Gastroesophageal sphincter (tissue), 4 donors: ENCODE measurements at regions not wholly inside any gene's neighbourhood (a gene's known extent, or its start where the extent isn't known, plus 50 kb on each side); places are given as distances from the start of the nearest gene placed in this dataset.

Experiments used
- ATAC-seq: fragments of 150-250 bp; one replicate; pipeline ENCODE4 v1.9.1; 2016; ENCODE audit warnings: mild to moderate bottlenecking, moderate library complexity
- H3K27ac ChIP-seq, 4 donors: fragments of 200-600 bp; sonication (generic) in 3 of 4; 1 replicate in 3 of 4; 2 replicates in 1 of 4; pipeline ENCODE4 v1.5.1; 2016 to 2019
- H3K27me3 ChIP-seq: fragments of 200-600 bp; sonication (generic); one replicate; pipeline ENCODE4 v1.5.1; 2019
- H3K36me3 ChIP-seq, 2 donors: fragments of 200-600 bp; sonication (generic); one replicate each; pipeline ENCODE4 v1.5.1; 2019; ENCODE audit warnings: control low read depth in 1 of 2
- H3K4me1 ChIP-seq, 3 donors: fragments of 200-600 bp; sonication (generic); 1 replicate in 2 of 3; 2 replicates in 1 of 3; pipeline ENCODE4 v1.5.1; 2016 to 2019; ENCODE audit warnings: control low read depth in 2 of 3
- H3K4me3 ChIP-seq, 2 donors: fragments of 200-600 bp; sonication (generic); one replicate each; pipeline ENCODE4 v1.5.1; 2019; ENCODE audit warnings: mild to moderate bottlenecking in 1 of 2, moderate library complexity in 1 of 2
- H3K9me3 ChIP-seq, 3 donors: fragments of 200-600 bp; sonication (generic); one replicate each; pipeline ENCODE4 v1.5.1; 2017 to 2019; ENCODE audit warnings: control low read depth in 2 of 3
- EP300 ChIP-seq: sonication (generic); formaldehyde crosslinking; IDR thresholded peaks from one replicate; pipeline ENCODE4 v1.6.1; 2017; ENCODE audit warnings: antibody characterized with exemption, mild to moderate bottlenecking
- POLR2A ChIP-seq, 2 donors: fragments of 450-650 bp; IDR thresholded peaks; one replicate each; pipeline ENCODE4 v1.6.1; 2017; ENCODE audit warnings: antibody characterized with exemption in 2 of 2, mild to moderate bottlenecking in 2 of 2, moderate library complexity in 1 of 2
- POLR2AphosphoS5 ChIP-seq: sonication (generic); formaldehyde crosslinking; IDR thresholded peaks from one replicate; pipeline ENCODE4 v1.6.1; 2017; ENCODE audit warnings: antibody characterized with exemption
- WGBS, 2 donors: methylation state at CpG; one replicate each; pipeline ENCODE4 v1.1.5; 2018; ENCODE audit warnings: low coverage in 1 of 2; 5-methylcytosine and 5-hydroxymethylcytosine counted together
- TF ChIP-seq, protein P1 (sequence below), 4 experiments: fragments of 200-600 bp in 2 of 4; fragments of 450-650 bp in 2 of 4; sonication (generic) in 1 of 4; IDR thresholded peaks; one replicate each; pipeline ENCODE4 v1.5.1; 2017 to 2019; ENCODE audit warnings: antibody characterized with exemption in 4 of 4, mild to moderate bottlenecking in 2 of 4, moderate library complexity in 2 of 4

DNA sequence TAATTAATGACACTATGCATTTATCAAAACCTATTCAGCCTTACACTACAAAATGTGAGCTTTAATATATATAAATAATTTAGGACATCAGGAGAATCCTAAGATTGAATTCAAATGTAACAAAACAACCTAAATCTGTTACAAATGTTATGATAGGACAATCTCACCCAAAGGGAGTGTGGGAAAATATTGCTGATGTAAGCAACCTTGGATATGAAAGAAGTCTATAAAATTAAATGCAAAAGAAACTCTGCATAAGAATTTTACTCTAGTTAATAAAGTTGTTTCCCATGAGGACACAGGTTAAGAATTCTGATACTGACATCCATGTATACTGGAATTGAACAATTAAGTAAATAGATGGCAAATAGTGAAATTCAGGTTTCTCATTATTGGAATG is 424.5 kb upstream of the MON1B start:
- Histone ChIP-seq H3K27me3 (no peaks in the 10 kb centered on the region), H3K4me3 (no peak overlapping the region), H3K36me3 (no peaks in the 10 kb centered on the region), H3K27ac (no peak overlapping the region), H3K9me3 (peaks cover 0 to 18% (median 0%) of the 10 kb centered on the region in 3 donors), H3K4me1 (no peaks in the 10 kb centered on the region)
- TF ChIP-seq POLR2A (IDR thresholded peaks at IDR 0.05): no peak
- ATAC-seq: no peak

DNA sequence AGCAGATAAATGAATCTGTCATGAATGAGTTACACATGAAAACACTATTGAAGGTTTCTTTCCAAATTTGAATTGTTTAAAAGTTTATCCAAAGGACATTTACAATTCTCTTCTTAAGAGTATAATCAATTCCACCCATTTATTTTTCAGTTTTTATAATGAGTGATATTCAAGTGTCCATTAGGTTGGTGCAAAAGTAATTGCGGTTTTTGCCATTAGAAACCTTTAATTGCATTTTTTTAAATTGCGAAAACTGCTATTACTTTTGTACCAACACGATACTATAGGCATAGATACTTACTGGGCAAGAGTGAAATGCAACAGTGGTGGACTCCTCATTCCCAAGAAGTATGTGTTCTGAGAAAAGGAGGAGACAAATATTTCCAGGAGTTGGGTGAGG is 422.7 kb upstream of the MON1B start:
- WGBS, 2 donors: 69 to 87% methylated on average over 3 of the region's 3 CpGs
- no peaks in the 10 kb centered on the region for H3K36me3 ChIP-seq
- no peaks in the 10 kb centered on the region for H3K4me1 ChIP-seq
- H3K27ac ChIP-seq: no peak overlapping the region
- no peak for ATAC-seq
- no peak for TF ChIP-seq POLR2A (IDR thresholded peaks at IDR 0.05)
- H3K9me3 ChIP-seq: peaks cover 0 to 10% (median 0%) of the 10 kb centered on the region in 3 donors
- H3K27me3 ChIP-seq: no peaks in the 10 kb centered on the region
- H3K4me3 ChIP-seq: no peak overlapping the region

DNA sequence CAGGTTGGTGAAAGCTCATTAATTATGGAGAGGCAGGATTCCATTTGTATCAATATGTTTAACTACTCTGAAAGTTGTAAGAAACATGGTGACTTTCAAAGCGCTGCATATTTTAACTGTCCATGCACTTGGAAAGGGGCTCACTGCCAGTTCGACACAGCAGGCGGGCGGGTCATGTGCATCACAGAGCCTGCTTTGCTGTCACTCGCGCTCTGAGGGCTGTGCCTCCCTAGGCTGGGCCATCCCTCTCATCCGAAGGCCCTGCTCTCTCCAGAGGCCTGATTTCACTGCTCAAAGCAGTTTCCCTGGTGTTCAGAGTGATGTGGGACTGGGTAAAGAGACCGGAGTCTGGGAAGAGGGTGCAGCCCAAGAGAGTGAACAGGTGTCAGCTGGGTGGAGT is 422.0 kb upstream of the MON1B start:
- no peak overlapping the region for H3K4me3 ChIP-seq
- no peak overlapping the region for H3K27ac ChIP-seq
- H3K9me3 ChIP-seq: peaks cover 0 to 5% (median 0%) of the 10 kb centered on the region in 3 donors
- TF ChIP-seq POLR2AphosphoS5 (no peak), EP300 (no peak), POLR2A (IDR thresholded peaks at IDR 0.05) (no peak)
- TF ChIP-seq, protein P1, sequence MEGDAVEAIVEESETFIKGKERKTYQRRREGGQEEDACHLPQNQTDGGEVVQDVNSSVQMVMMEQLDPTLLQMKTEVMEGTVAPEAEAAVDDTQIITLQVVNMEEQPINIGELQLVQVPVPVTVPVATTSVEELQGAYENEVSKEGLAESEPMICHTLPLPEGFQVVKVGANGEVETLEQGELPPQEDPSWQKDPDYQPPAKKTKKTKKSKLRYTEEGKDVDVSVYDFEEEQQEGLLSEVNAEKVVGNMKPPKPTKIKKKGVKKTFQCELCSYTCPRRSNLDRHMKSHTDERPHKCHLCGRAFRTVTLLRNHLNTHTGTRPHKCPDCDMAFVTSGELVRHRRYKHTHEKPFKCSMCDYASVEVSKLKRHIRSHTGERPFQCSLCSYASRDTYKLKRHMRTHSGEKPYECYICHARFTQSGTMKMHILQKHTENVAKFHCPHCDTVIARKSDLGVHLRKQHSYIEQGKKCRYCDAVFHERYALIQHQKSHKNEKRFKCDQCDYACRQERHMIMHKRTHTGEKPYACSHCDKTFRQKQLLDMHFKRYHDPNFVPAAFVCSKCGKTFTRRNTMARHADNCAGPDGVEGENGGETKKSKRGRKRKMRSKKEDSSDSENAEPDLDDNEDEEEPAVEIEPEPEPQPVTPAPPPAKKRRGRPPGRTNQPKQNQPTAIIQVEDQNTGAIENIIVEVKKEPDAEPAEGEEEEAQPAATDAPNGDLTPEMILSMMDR (IDR thresholded peaks at IDR 0.05): no peak
- 51% methylated on average over 2 of the region's 8 CpGs; no CpG with 5 or more reads in 1 of the 2 donors for WGBS, 2 donors
- H3K27me3 ChIP-seq: no peaks in the 10 kb centered on the region
- no peak for ATAC-seq
- H3K36me3 ChIP-seq: no peaks in the 10 kb centered on the region
- no peaks in the 10 kb centered on the region for H3K4me1 ChIP-seq

DNA sequence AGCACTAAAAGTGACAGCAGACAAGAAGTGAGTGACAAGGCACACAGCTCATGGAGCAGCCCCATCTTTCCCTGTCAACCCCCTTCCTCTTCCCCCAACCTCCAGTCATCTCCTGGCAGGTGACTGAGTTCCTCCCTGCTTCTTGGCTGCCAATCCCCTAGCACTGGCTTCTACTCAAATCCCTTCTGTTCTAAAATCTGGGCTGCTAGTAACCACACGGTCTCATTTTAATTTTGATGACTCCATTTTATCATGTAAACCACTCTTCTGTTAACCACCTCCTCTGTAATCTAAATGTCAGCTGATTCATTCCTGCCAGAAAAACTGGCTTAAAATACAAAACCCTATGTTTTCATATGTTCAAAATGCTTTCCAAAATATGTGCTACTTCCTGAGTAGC is 419.8 kb upstream of the MON1B start:
- ATAC-seq: no peak
- Histone ChIP-seq H3K36me3 (no peaks in the 10 kb centered on the region), H3K27me3 (no peaks in the 10 kb centered on the region), H3K4me1 (no peaks in the 10 kb centered on the region), H3K9me3 (no peaks in the 10 kb centered on the region), H3K27ac (no peak overlapping the region), H3K4me3 (no peak overlapping the region)
- TF ChIP-seq POLR2AphosphoS5 (no peak), EP300 (no peak), POLR2A (IDR thresholded peaks at IDR 0.05) (no peak)
- TF ChIP-seq, protein P1 (IDR thresholded peaks at IDR 0.05): no peak
- 9 to 56% methylated on average over 1 of the region's 1 CpG for WGBS, 2 donors

DNA sequence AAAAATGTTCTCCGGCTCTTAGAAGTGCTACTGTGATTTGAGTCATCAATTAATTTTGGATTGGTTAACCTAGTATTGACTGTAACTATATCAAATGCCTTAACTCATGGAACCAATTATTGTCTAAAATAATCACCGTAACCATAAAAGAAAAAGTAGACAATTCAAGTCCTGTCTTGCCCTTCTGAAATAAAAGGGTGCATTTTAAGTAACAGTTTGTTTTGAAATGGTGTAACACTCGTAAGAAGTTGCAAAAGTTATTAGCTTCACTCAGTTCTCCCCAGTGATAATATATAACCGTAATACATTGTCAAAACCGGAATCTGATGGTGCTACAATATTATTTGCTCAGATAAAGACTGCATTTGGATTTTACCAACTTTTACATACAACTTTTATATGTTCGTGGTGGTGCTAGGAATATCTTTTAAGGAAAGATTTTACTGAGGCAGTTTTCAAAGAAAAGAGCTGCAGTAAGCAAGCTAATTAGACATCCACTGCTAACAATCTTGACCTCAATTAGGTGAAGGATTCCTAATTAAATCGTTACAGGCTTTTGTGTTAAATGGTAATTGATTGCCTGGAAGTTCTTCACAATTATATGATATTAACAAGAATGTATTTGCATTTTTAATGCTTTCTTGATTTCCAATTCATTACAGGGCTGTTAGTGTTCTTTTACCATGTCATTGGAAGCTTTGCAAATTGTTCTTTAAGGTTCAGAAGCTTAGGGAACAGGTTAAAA is 413.1 kb upstream of the MON1B start:
- Histone ChIP-seq H3K9me3 (peaks cover 0 to 8% (median 0%) of the 10 kb centered on the region in 3 donors), H3K4me1 (no peaks in the 10 kb centered on the region), H3K36me3 (no peaks in the 10 kb centered on the region), H3K4me3 (no peak overlapping the region), H3K27ac (no peak overlapping the region), H3K27me3 (no peaks in the 10 kb centered on the region)
- ATAC-seq: no peak
- 77 to 85% methylated on average over 7 of the region's 7 CpGs for WGBS, 2 donors
- no peak for TF ChIP-seq EP300
- TF ChIP-seq POLR2AphosphoS5: no peak
- no peak for TF ChIP-seq POLR2A (IDR thresholded peaks at IDR 0.05)

DNA sequence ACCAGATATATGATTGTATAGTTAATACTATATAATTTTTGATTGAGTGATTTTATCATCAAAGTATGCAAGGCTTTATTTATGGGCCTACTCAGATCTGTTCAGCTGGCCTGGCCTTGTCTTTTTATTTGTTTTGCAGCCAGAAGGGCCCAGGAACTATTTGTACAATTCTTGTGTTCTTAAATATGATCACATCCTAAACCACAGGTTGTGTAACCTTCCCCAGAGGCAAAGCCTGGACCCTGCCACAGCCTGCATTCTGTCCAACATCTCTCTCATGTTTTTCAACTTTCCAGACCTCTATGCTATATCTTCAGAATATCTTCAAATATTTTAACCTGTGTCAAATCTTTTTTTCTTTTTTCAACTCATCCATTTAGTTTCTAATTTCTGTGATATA is 410.4 kb upstream of the MON1B start:
- Histone ChIP-seq H3K9me3 (peaks cover 0 to 8% (median 0%) of the 10 kb centered on the region in 3 donors), H3K27ac (no peak overlapping the region), H3K36me3 (no peaks in the 10 kb centered on the region), H3K4me1 (no peaks in the 10 kb centered on the region), H3K27me3 (no peaks in the 10 kb centered on the region), H3K4me3 (no peak overlapping the region)
- no peak for ATAC-seq
- TF ChIP-seq EP300 (no peak), POLR2AphosphoS5 (no peak), POLR2A (IDR thresholded peaks at IDR 0.05) (no peak)
- TF ChIP-seq, protein P1 (IDR thresholded peaks at IDR 0.05): no peak
